ENCODE measurements at regions not wholly inside any gene's neighbourhood (a gene's known extent, or its start where the extent isn't known, plus 50 kb on each side); places are given as distances from the start of the nearest gene placed in this dataset.

GRCh38 chr11:92512204-92512569 is 287.6 kb downstream of the FAT3 start:
- DNase-seq (ENCODE audit: insufficient read length, low spot score) (no peak), FAIRE-seq (no peak)

- FAIRE-seq (no peak), DNase-seq (ENCODE audit: insufficient read length, low spot score) (no peak)
Measured at GRCh38 chr11:92523611-92524010, 299.0 kb downstream of the FAT3 start.

GRCh38 chr11:92524542-92524941 is 299.9 kb downstream of the FAT3 start:
- DNase-seq (ENCODE audit: insufficient read length, low spot score) (no peak), FAIRE-seq (no peak)

DNA sequence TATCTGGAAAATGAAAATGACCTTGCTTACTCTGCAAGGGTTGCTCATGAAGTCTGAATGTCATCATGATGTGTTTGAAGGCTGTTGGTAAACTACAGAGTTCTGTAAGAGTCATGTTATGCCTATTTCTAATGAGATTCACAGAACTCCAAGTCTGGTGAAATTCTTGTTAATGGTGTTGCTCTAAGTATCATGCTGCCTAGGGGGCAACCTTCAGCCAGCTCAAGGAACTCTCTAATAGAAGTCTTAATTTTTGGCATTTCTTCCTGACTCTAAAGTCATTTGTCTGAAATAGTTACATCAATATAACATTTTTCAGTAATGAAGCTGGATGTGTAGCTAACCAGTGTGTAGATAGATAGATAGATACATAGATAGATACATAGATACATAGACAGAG is 302.8 kb downstream of the FAT3 start:
- no peak for DNase-seq (ENCODE audit: insufficient read length, low spot score)
- no peak for FAIRE-seq

DNA sequence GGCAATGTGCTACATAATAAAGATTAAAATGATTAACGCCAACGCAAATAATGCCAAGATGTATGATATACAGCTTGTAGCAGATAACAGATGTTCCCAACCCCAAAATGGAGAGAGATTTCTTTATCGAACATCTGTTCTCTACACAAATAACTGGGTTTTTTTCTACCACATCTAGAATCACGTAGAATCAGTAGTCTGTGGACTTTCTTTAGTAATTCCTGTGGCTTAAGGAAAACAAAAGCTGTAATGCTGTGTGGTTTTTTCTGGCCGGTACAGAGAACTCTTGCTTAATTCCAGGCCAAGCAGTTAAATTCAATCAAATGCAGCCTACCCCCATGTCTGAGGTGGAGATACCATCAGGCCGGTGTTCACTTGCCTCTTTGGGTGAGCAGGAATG is 303.4 kb downstream of the FAT3 start:
- DNase-seq (ENCODE audit: insufficient read length, low spot score) (no peak), FAIRE-seq (no peak)

GRCh38 chr11:92531065-92531739 is 306.6 kb downstream of the FAT3 start:
- DNase-seq (ENCODE audit: insufficient read length, low spot score) (no peak), FAIRE-seq (no peak)

DNA sequence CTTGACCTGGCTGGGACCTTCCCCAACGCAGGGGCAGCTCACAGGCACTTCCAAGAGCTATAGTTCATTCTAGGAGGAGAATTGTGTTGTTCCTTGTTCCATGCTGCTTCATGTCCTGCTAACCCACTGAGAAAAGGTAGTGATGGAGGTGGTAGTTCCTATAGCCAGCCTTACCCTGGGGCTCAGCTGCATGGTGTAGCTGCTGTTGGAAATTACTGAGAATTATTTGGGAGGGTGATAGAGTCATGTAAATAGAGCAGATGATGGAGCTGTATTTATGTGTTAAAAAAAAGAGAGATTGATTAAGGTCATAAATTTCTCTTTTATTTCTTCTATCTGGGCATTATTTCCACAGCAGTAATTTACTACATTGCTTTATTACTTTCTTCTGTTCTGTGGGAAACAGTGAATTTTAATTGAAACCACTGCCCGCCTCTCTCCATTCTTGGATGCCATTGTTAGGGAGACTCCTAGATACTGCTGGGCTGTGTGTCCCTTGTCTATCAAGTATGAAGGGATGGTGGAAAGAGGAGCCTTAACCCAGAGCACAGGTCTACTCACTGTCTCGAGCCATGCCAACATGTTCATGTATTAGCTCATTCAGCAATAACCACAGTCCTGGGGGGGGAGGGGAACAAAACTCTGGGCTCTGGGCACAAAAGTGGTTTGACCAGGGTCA is 309.2 kb downstream of the FAT3 start:
- FAIRE-seq (no peak), DNase-seq (ENCODE audit: insufficient read length, low spot score) (no peak)

GRCh38 chr11:92536883-92537282 is 312.3 kb downstream of the FAT3 start:
- no peak for DNase-seq (ENCODE audit: insufficient read length, low spot score)
- FAIRE-seq = no peak

- FAIRE-seq (no peak), DNase-seq (ENCODE audit: insufficient read length, low spot score) (no peak)
Measured at GRCh38 chr11:92540096-92540495, 315.5 kb downstream of the FAT3 start.

GRCh38 chr11:92545906-92546471 is 321.4 kb downstream of the FAT3 start:
- DNase-seq (ENCODE audit: insufficient read length, low spot score) = no peak
- no peak for FAIRE-seq

- FAIRE-seq = no peak
- no peak for DNase-seq (ENCODE audit: insufficient read length, low spot score)
Measured at GRCh38 chr11:92546603-92547002, 322.0 kb downstream of the FAT3 start.

GRCh38 chr11:92550411-92550810 is 325.8 kb downstream of the FAT3 start:
- DNase-seq (ENCODE audit: insufficient read length, low spot score) = no peak
- no peak for FAIRE-seq

DNA sequence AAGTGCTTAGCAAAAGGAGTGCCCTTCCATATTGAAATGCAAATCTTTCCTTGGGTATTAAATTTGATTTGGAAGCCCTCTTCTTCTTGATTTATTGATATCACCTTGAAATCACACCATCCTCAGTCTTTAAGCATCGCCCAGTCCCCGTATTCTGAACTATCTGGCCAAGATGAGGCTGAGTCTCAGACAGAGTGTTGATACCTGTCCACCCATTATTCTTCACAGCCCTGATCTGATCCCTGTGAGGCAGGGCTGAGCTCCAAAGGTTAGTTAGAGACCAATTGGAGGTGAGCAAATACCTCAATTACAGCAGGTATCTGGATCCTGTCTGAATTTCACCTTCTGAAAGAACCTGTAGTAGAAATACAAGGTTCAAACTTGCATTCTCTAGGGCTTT is 326.3 kb downstream of the FAT3 start:
- FAIRE-seq (no peak), DNase-seq (ENCODE audit: insufficient read length, low spot score) (no peak)

DNA sequence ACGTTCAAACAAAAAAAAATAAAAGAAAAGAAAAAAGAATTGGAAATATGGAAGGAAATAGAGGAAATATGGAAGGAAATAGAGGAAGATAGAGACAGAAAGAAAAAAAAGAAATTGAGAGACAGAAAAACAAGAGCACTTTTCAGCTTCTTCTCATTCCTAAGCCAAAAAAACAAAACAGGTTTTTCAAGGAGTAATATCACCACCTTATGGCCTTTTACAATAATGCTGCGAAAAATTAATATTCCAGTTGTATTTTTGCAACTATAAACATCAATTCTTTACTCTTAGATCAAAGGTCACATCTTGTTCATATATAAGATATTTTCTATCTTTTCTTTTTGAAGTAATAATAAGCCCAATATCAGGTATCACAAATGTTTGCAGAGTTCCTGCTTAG is 328.3 kb downstream of the FAT3 start:
- DNase-seq (ENCODE audit: insufficient read length, low spot score) (no peak), FAIRE-seq (no peak)

GRCh38 chr11:92554688-92555087 is 330.1 kb downstream of the FAT3 start:
- no peak for FAIRE-seq
- no peak for DNase-seq (ENCODE audit: insufficient read length, low spot score)

DNA sequence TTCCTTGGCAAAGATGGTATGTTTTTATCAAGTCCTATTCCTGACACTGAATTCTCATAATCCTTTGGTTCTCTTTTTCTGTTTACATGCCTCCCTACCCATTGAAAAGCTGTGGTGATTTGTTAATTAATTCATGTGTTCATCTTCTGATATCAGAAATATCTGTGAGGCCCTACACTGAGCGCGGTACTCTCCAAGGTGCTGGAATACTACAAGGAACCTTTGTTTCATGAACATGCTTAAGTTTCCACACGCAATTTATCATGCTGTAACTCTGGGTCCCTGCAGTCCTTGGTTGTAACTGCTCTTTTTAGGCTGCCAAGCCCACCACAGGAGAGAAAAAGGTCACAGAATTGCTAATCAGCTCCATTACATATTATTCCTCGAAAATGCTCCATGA is 331.8 kb downstream of the FAT3 start:
- FAIRE-seq = no peak
- DNase-seq (ENCODE audit: insufficient read length, low spot score) = no peak

- FAIRE-seq (no peak), DNase-seq (ENCODE audit: insufficient read length, low spot score) (no peak)
Measured at GRCh38 chr11:92557879-92558278, 333.3 kb downstream of the FAT3 start.

DNA sequence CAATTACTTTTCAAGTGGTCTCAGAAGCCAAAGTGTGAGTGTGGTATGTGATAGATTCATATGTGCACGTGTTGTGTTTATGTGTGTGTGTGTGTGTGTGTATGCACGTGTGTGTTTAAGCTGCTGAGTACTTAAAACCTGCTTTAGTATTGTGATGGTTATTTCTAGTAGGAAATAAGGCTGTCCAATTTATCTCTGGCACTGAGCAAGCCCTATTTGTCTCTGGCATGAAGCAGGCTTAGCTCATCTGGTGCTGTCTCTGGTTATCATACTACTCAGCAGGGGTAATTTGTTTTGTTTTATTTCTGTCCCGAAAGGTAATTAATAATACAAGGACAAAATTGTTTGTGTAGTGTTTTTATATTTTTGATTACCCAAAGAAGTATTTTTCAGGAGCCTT is 333.7 kb downstream of the FAT3 start:
- FAIRE-seq = no peak
- no peak for DNase-seq (ENCODE audit: insufficient read length, low spot score)

- no peak for DNase-seq (ENCODE audit: insufficient read length, low spot score)
- FAIRE-seq = no peak
Measured at GRCh38 chr11:92569726-92570125, 345.1 kb downstream of the FAT3 start.

- FAIRE-seq = no peak
- no peak for DNase-seq (ENCODE audit: insufficient read length, low spot score)
Measured at GRCh38 chr11:92572559-92572958, 347.9 kb downstream of the FAT3 start.

DNA sequence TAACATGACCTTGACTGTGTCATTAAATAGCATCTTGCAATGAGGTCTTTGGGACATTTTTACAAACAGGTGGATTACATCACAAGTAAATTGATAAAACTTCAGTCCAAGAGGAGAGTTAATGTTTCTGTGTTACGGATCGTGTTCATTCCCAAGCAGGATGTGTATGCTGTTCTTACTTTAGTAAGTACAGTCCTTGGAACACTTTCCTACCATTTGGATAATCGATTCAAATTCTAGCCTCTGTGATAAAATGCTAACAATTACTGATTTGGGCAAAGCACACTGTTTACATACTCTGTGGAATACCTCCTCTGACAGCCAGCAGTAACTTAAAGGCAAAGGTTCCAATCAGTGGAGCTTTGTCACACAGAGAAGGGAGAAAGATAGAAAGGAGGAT is 351.7 kb downstream of the FAT3 start:
- FAIRE-seq = no peak

DNA sequence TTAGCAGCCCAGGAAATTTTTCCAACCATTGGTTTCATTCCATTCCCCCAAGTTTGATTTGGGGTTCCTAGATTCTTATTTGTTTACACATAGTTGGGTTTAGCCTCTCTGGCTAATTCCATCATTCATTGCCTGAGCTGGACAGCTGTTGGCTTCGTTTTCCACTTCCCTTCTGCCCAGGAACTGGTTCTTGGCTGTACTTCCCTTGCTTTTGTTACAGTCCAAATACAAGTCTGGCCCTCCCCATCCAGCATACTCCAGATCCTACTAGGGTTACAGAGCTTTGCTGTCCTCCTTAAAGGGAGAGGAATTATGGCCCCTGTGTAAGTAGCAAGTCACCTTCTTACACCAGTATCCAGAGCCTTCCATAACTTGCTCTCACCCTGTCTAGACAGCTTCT is 356.3 kb downstream of the FAT3 start:
- FAIRE-seq (no peak), DNase-seq (ENCODE audit: insufficient read length, low spot score) (no peak)

More for the DNA sequence above, 351.7 kb downstream of the FAT3 start:
- DNase-seq (ENCODE audit: insufficient read length, low spot score) = no peak

Measured in HTR-8/SVneo (cell line).